HG03060 (cell line): ENCODE measurements at regions not wholly inside any gene's neighbourhood (a gene's known extent, or its start where the extent isn't known, plus 50 kb on each side); places are given as distances from the start of the nearest gene placed in this dataset.

Experiments
- ATAC-seq: cut with Tn5 transposase; IDR thresholded peaks from one replicate; pipeline ENCODE4 v1.9.1; 2021; ENCODE audit warnings: low read depth, moderate number of reproducible peaks; ENCODE audit not compliant: unreplicated experiment

GRCh38 chr12:65517656-65518210 is 239.2 kb downstream of the MSRB3 start:
- ATAC-seq = no peak

GRCh38 chr12:65518771-65519170 is 240.3 kb downstream of the MSRB3 start:
- no peak for ATAC-seq

GRCh38 chr12:65520658-65521057 is 242.2 kb downstream of the MSRB3 start:
- ATAC-seq = no peak

- ATAC-seq = no peak
These were observed 244.7 kb downstream of the MSRB3 start for GRCh38 chr12:65522956-65523860.

- no peak for ATAC-seq
These were observed 246.2 kb downstream of the MSRB3 start for GRCh38 chr12:65524666-65525065.

GRCh38 chr12:65525491-65526141 is 247.1 kb downstream of the MSRB3 start:
- no peak for ATAC-seq

- ATAC-seq = no peak
These were observed 247.8 kb downstream of the MSRB3 start for GRCh38 chr12:65526311-65526710.

GRCh38 chr12:65528127-65528526 is 249.6 kb downstream of the MSRB3 start:
- no peak for ATAC-seq

- no peak for ATAC-seq
These were observed 250.6 kb downstream of the MSRB3 start for GRCh38 chr12:65529106-65529505.

GRCh38 chr12:65529771-65530435 is 251.4 kb downstream of the MSRB3 start:
- no peak for ATAC-seq

GRCh38 chr12:65532162-65532561 is 253.7 kb downstream of the MSRB3 start:
- no peak for ATAC-seq

- no peak for ATAC-seq
These were observed 254.3 kb downstream of the MSRB3 start for GRCh38 chr12:65532764-65533163.

- ATAC-seq = no peak
These were observed 254.8 kb downstream of the MSRB3 start for GRCh38 chr12:65533177-65533883.

GRCh38 chr12:65534238-65534841 is 255.9 kb downstream of the MSRB3 start:
- ATAC-seq = no peak

- no peak for ATAC-seq
These were observed 257.5 kb downstream of the MSRB3 start for GRCh38 chr12:65535946-65536345.

GRCh38 chr12:65536351-65536750 is 257.9 kb downstream of the MSRB3 start:
- ATAC-seq = no peak

GRCh38 chr12:65536876-65537681 is 258.6 kb downstream of the MSRB3 start:
- ATAC-seq = no peak

GRCh38 chr12:65537978-65538377 is 259.5 kb downstream of the MSRB3 start:
- ATAC-seq = no peak

GRCh38 chr12:65539023-65539422 is 260.5 kb downstream of the MSRB3 start:
- no peak for ATAC-seq
